ENCODE measurements at regions not wholly inside any gene's neighbourhood (a gene's known extent, or its start where the extent isn't known, plus 50 kb on each side); places are given as distances from the start of the nearest gene placed in this dataset.

DNA sequence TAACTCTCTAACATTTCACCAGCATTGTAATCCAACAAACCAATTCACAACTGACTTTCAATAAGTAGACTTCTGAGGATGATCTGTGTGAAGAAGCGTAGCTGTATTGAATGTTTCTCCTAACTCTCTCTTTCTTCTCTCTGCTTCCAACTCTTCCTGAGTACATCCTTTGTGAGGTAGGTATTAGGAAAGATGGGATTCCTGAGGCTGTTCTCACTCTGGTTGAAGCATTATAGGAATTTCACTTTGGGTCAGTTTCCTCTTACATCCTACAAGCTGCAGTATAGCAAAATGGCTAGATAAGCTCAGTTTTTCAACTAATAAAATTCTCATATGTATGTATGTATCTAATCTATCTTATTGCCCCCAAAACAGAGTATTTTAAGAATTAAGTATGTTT, 702.8 kb downstream of the CETN3 start:
- TF ChIP-seq, protein P1, sequence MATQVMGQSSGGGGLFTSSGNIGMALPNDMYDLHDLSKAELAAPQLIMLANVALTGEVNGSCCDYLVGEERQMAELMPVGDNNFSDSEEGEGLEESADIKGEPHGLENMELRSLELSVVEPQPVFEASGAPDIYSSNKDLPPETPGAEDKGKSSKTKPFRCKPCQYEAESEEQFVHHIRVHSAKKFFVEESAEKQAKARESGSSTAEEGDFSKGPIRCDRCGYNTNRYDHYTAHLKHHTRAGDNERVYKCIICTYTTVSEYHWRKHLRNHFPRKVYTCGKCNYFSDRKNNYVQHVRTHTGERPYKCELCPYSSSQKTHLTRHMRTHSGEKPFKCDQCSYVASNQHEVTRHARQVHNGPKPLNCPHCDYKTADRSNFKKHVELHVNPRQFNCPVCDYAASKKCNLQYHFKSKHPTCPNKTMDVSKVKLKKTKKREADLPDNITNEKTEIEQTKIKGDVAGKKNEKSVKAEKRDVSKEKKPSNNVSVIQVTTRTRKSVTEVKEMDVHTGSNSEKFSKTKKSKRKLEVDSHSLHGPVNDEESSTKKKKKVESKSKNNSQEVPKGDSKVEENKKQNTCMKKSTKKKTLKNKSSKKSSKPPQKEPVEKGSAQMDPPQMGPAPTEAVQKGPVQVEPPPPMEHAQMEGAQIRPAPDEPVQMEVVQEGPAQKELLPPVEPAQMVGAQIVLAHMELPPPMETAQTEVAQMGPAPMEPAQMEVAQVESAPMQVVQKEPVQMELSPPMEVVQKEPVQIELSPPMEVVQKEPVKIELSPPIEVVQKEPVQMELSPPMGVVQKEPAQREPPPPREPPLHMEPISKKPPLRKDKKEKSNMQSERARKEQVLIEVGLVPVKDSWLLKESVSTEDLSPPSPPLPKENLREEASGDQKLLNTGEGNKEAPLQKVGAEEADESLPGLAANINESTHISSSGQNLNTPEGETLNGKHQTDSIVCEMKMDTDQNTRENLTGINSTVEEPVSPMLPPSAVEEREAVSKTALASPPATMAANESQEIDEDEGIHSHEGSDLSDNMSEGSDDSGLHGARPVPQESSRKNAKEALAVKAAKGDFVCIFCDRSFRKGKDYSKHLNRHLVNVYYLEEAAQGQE (IDR thresholded peaks at IDR 0.05; ENCODE audit: insufficient read depth in 1 of 2, low read depth in 2 of 2, low read length in 1 of 2) = no peak
- TF ChIP-seq TCF7L2 (IDR thresholded peaks at IDR 0.05; ENCODE audit: low read depth, low read length) (no peak), SIN3A (IDR thresholded peaks at IDR 0.05; ENCODE audit: borderline replicate concordance, insufficient read depth, low read depth, low read length) (no peak), POLR2AphosphoS5 (IDR thresholded peaks at IDR 0.05; ENCODE audit: low read depth, low read length) (no peak)
- TF ChIP-seq, protein P2, sequence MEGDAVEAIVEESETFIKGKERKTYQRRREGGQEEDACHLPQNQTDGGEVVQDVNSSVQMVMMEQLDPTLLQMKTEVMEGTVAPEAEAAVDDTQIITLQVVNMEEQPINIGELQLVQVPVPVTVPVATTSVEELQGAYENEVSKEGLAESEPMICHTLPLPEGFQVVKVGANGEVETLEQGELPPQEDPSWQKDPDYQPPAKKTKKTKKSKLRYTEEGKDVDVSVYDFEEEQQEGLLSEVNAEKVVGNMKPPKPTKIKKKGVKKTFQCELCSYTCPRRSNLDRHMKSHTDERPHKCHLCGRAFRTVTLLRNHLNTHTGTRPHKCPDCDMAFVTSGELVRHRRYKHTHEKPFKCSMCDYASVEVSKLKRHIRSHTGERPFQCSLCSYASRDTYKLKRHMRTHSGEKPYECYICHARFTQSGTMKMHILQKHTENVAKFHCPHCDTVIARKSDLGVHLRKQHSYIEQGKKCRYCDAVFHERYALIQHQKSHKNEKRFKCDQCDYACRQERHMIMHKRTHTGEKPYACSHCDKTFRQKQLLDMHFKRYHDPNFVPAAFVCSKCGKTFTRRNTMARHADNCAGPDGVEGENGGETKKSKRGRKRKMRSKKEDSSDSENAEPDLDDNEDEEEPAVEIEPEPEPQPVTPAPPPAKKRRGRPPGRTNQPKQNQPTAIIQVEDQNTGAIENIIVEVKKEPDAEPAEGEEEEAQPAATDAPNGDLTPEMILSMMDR (IDR thresholded peaks at IDR 0.05) = no peak
- in situ Hi-C loops (cut with HindIII; ENCODE audit: low pct_unique_long_range_greater_than_20kb, low sequenced_read_pairs) (no loop called here), intact Hi-C loops (cut with micrococcal nuclease; ENCODE audit: unreplicated experiment) (no loop called here)
- ChIA-PET POLR2A (no interaction called here), CTCF (no interaction called here)
- no TSS peak for BruUV-seq (replicated peaks)
- no peaks in the 10 kb centered on the region for H3K27me3 ChIP-seq (ENCODE audit: control insufficient read depth, insufficient read depth, low read length)
- H3K9me3 ChIP-seq (ENCODE audit: control insufficient read depth, insufficient read depth, low read depth, low read length) = no peaks in the 10 kb centered on the region
- H3K4me3 ChIP-seq (ENCODE audit: low read depth in 2 of 2, low read length in 2 of 2) = no peak overlapping the region
- H3K36me3 ChIP-seq (ENCODE audit: control insufficient read depth, insufficient read depth, low read length) = no peaks in the 10 kb centered on the region
- ATAC-seq (no peak), DNase-seq (ENCODE audit: low read depth, low spot score) (no peak)
- no peak overlapping the region for H3K27ac ChIP-seq (ENCODE audit: low read length)
- peaks cover 4% of the 10 kb centered on the region for H3K4me1 ChIP-seq (ENCODE audit: control insufficient read depth, insufficient read depth, low read length)

DNA sequence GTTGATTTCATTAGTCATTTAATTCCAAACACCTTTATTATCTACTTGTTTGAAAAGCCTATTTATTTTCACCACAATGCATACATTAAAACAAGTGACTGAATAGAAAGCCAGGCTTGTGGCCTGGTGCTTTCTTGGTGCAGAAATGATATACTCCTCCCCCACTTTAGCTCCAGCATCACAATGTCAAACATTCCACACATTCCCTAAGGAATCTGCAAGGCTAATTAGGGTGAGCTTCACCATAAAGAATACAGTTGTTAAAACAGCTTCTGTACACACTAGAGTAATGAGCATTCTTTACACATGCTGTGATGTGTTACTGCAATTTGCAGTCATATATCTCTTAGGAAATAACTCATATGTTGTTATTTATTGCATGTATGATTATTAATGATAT, 705.7 kb downstream of the CETN3 start:
- Histone ChIP-seq H3K27ac (ENCODE audit: low read length) (no peak overlapping the region; the same call in 1 of the 2 replicates), H3K4me1 (ENCODE audit: control insufficient read depth, insufficient read depth, low read length) (peaks cover 4% of the 10 kb centered on the region), H3K36me3 (ENCODE audit: control insufficient read depth, insufficient read depth, low read length) (no peaks in the 10 kb centered on the region), H3K9me3 (ENCODE audit: control insufficient read depth, insufficient read depth, low read depth, low read length) (no peaks in the 10 kb centered on the region), H3K27me3 (ENCODE audit: control insufficient read depth, insufficient read depth, low read length) (no peaks in the 10 kb centered on the region), H3K4me3 (ENCODE audit: low read depth in 2 of 2, low read length in 2 of 2) (no peak overlapping the region)
- ATAC-seq (peak; percentile 93), DNase-seq (ENCODE audit: low read depth, low spot score) (peak; percentile 32)
- BruUV-seq (replicated peaks) = no TSS peak
- intact Hi-C loops (cut with micrococcal nuclease; ENCODE audit: unreplicated experiment) = no loop called here
- CTCF ChIA-PET = no interaction called here
- TF ChIP-seq, protein P1 (IDR thresholded peaks at IDR 0.05; ENCODE audit: insufficient read depth in 1 of 2, low read depth in 2 of 2, low read length in 1 of 2) = no peak
- TF ChIP-seq, protein P2 (IDR thresholded peaks at IDR 0.05) = no peak
- no peak for TF ChIP-seq POLR2AphosphoS5 (IDR thresholded peaks at IDR 0.05; ENCODE audit: low read depth, low read length)
- TF ChIP-seq TCF7L2 (IDR thresholded peaks at IDR 0.05; ENCODE audit: low read depth, low read length) = no peak; the same call in 1 of the 2 replicates
- no peak for TF ChIP-seq SIN3A (IDR thresholded peaks at IDR 0.05; ENCODE audit: borderline replicate concordance, insufficient read depth, low read depth, low read length)
- POLR2A ChIA-PET = interaction anchor here (1.1 kb wide), 1 partner anchor 15 kb away, joined by 3 read pairs; no protein-coding TSS in a partner anchor
- in situ Hi-C loops (cut with HindIII; ENCODE audit: low pct_unique_long_range_greater_than_20kb, low sequenced_read_pairs) = no loop called here
